ENCODE measurements at regions not wholly inside any gene's neighbourhood (a gene's known extent, or its start where the extent isn't known, plus 50 kb on each side); places are given as distances from the start of the nearest gene placed in this dataset.

DNA sequence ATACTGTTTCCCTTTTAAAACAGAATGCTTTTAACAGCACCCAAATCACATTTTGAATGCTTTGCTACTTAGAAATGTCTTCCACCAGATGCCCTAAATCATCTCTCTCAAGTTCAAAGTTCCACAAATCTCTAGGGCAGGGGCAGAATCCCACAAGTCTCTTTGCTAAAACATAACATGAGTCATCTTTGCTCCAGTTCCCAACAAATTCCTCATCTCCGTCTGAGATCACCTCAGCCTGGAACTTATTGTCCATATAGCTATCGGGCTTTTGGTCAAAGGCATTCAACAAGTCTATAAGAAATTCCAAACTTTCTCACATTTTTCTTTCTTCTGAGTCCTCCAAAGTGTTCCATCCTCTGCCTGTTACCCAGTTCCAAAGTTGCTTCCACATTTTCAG is 1374.5 kb upstream of the NXPH2 start:
- TF ChIP-seq, protein P1, sequence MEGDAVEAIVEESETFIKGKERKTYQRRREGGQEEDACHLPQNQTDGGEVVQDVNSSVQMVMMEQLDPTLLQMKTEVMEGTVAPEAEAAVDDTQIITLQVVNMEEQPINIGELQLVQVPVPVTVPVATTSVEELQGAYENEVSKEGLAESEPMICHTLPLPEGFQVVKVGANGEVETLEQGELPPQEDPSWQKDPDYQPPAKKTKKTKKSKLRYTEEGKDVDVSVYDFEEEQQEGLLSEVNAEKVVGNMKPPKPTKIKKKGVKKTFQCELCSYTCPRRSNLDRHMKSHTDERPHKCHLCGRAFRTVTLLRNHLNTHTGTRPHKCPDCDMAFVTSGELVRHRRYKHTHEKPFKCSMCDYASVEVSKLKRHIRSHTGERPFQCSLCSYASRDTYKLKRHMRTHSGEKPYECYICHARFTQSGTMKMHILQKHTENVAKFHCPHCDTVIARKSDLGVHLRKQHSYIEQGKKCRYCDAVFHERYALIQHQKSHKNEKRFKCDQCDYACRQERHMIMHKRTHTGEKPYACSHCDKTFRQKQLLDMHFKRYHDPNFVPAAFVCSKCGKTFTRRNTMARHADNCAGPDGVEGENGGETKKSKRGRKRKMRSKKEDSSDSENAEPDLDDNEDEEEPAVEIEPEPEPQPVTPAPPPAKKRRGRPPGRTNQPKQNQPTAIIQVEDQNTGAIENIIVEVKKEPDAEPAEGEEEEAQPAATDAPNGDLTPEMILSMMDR (IDR thresholded peaks at IDR 0.05; ENCODE audit: low read length) = no peak
- no peak for TF ChIP-seq EZH2 (IDR thresholded peaks at IDR 0.05; ENCODE audit: borderline replicate concordance, low read length)

Measured in OCI-LY1 (cell line).